GM04504 (cell line): ENCODE measurements at regions not wholly inside any gene's neighbourhood (a gene's known extent, or its start where the extent isn't known, plus 50 kb on each side); places are given as distances from the start of the nearest gene placed in this dataset.

Experiments used
- DNase-seq: peaks from one replicate; pipeline ENCODE4 v3.0.0-alpha.2; 2012; ENCODE audit warnings: low read depth

DNA sequence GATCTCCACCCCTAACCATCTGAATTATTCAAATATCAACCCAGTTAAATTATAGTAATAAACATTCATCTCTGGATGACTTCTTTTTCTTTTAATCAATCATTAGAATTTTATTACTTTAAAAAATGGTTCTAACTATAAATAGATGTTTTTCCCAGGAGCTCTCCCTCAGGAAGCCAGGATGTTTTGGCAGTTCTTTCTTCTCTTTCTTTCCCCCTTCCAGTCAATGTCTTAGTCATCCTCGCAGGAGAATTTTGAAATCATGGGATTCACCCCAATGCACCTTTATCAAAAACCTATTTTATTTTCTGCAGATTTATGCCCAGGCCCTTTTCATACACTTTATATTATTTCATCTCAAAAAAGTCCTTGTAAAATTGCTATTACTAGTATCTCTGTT, 711.6 kb downstream of the CDH11 start:
- no peak for DNase-seq

DNA sequence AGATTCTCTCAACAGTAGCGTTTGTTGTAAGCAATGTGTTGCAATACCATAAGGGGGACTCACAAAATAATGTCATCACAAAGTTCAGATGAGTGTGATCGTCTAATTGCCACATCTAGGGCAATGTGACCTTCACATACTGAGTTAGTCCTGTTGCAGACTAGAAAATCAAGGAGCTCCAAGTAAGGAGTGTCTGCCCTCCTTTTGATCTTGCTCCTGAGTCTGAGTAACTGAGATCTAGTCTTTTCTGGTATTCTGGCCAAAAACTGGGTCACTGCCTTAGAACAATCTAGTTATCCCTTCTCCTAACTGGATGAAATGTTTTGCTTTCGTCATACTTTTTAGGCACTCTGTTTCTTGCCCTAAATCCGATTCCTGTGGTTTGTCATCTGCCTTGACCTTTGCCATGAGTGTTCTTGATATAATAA, 712.1 kb downstream of the CDH11 start:
- no peak for DNase-seq

DNA sequence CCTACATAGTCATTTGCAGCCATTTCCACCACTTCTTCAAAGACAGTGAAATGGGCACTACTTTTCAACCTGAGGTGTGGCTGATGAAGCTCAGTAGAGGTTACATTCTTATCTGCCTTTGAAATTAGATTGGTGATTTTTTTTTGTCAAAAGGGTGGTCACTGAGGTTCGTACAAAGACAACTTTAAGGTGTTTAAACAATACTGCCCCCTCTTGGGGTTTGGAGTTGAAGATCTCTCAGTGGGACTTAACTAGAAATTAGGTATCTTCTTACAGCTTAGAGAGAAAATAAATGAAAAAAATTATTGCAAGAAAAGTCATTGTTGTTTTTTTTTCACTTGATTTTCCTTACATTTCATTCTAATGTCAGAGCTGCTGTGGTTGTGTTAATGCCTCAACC, 713.2 kb downstream of the CDH11 start:
- DNase-seq: no peak

DNA sequence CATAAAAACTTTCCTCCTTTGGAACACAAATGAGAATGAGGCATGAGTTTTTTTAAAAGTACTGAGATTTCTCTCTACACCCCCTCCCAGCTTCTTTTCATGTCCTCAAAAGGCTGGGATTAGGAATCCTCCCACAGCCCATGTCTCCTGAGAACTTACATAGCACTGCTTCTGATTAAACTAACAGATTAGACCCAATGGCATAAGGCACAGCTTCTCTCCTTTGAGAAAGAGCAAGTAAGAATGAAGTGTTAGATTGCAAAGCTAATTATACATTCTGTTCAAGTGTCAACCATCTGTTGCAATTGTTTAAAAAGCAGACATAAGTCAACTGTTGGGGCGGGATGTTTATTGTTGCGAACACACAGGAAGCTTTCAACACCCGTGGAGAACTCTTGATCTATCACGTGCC, 715.1 kb downstream of the CDH11 start:
- DNase-seq: no peak

DNA sequence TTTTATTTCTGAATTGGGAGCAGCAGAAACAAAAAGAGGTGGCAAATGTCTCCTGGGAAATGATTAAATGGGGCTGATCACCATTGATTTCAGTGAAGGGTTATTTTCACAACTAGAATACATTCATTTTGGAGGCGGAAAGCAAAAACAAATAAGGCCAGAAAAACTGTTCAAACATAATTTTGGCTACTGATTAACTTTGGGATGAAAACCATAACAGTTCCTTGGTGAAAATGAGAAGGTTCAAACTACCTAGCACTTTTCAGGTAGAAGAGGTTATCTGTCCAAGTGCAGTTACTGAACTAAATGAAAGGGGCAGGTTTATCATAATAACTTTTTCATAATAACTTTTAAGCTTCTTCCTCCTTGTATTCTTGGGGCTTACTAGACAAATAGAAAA, 718.5 kb downstream of the CDH11 start:
- no peak for DNase-seq

DNA sequence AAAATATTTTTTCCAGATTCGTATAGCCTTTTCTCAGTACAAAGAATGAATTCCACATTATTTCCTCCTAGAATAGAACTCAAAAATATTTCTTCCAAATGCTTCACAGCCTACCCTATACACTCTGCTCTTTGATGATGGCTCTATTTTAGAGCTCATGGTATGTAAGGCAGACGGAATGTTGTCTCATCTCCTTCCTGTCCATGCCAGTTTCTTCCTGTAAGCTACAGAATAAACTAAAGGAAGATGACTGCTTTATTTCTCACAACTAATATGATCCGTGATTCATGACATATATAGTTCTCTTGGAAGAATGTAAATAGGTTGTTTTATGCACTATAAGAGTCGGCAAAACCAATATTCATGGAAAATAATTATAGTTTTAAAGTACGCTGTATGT, 723.1 kb downstream of the CDH11 start:
- no peak for DNase-seq

DNA sequence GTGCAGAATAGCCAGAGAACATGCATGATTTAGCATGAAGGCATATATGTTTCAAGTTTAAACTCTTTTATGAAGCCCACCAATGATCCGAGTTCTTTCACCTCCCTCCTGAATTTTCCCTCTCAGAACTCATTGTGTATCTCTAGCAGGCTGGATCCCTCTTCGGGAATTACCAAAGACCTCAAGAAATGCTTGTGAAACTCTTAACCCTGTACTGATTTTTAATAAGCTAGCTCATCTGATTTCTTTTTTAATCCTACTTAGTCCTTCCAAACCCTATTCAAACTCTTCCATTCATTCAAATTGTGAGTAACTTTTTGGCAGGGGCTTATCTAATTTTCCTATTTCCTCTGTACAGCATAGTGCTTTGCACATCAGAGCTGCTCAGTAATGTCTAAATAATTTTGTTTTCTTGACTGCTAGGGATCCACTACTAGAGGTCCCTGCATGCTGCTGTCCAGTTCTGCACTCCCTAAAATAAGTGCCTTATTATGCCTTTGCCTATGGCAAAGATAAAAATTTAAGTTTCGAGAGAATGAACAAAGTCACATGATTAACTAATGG, 723.8 kb downstream of the CDH11 start:
- DNase-seq: no peak

DNA sequence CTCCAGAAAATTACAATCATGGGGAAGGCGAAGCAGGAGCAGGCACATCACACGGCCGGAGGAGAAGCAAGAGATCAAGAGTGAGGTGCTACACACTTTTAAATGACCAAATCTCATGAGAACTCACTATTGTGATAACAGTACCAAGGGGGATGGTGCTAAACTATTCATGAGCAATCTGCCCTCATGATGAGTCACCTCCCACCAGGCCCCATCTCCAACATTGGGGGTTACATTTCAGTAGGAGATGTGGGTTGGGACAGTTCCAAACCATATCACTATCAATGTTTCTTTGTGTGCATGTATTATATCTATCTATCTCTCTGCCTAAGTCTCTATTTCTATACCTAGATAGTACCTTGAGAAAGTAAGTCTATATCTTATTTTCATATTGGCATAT, 724.8 kb downstream of the CDH11 start:
- DNase-seq: no peak

DNA sequence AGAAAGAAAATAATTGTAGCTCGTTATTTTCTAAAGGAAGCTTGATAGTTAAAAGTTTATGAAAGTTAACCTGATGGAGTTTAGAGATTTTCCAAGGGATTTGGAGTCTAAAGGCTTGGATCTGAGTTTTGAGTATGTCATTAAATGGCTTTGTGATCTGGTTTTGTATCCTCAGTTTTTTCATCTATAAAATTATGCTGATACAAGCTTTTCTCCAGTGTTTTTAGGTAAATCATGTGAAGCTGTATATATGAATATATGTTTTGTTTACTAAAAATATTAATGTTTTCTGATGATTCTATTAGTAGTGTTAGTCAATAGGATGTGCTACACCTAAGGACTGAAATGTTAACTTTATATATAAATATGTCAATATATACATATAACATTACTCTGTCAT, 727.8 kb downstream of the CDH11 start:
- DNase-seq: no peak

DNA sequence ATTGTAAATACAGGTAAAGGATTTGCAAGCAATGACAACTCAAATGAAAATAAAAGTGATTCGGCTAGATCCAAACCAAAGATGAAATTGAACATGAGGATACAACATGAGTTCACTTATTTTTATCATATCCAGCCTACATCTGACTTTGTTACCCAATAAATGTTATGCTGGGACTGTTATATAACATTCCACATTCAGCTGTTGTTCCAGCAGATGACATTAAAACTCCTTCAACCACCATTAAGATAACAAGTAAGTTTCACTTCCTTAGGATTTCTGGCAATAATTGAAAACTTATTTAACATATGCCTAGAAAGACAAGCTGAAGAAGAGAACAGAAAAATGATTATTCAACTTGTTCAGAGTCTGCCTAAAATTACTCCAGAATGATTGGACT, 729.4 kb downstream of the CDH11 start:
- DNase-seq: no peak

DNA sequence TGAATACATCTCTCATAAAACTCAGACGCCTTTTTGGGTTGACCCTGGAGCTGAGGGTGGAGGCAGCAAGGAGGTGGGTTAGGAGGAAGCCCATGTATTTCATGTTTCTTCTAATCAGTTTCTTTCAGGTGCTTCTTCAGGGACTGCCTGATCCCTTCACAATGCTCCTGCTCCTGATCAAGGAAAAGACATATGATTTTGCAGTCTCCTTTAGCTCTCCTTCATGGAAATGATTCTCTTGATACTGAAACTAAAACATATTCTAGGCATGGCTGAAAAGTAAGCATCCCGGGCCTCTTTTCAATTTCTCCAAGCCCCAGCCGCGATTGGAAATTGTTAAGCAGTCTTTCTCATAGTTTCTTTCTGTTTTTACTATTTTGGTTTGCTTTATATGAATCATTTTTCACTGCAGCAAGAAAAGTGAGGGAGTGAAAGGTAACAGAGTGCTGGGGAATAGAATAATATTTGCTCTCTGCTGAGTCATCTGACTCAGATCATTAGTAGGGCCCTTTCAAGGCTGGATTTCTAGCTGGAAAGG, 730.7 kb downstream of the CDH11 start:
- no peak for DNase-seq

DNA sequence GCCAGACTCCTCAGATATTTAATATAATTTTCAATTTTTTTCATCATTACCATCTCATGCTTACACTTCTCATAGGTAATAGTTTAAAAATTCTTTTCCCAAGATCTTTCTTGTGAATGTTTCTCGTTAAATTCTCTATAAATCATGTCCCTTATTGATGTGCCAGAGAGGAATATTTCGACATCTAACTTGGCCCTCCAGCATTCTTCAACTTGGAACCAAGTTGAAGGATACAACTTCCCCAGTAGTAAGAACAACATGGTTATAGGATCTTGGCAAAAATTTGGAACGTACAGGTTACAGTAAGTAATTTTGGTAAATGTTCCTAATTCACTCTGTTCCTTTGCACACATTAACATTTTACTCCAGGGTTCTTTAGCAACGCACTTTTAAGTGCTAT, 731.8 kb downstream of the CDH11 start:
- DNase-seq: no peak

DNA sequence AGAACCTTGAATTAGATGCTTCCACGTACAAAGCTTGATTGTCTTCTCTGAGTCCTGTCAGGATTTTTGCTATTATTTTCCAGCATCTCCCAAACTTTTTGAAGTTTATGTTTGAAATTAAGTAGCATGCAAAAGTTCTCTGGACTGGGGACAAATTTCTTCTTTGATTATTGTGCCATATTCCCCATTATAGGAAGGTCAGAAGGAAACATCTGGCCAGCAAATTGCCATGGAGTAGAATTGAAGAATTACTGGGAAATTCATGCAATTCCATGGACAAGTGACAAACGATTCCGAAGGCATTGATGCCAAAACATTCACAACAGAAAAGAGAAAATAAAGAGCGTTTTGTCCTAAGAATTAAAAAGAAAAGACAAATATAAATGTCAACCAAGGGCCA, 737.2 kb downstream of the CDH11 start:
- no peak for DNase-seq

DNA sequence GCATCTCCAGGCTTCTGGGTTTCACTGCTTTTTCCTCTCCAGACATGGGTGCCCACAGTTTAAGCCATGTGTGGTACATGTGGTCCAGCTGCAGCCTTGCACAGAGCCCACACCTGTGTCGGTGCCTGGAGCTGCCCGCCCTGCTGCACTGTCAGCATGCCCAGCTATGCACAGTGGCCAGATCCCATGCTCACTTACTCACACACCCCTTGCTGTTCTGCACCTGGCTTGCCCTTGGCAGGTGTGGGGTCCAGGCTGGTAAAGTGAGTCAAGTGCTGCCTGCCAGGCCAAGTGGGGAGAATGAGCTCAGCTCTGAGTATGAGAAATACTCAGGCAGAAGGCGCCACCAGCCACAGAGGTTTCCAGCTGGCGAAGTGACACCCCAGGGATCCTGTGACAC, 739.9 kb downstream of the CDH11 start:
- no peak for DNase-seq

DNA sequence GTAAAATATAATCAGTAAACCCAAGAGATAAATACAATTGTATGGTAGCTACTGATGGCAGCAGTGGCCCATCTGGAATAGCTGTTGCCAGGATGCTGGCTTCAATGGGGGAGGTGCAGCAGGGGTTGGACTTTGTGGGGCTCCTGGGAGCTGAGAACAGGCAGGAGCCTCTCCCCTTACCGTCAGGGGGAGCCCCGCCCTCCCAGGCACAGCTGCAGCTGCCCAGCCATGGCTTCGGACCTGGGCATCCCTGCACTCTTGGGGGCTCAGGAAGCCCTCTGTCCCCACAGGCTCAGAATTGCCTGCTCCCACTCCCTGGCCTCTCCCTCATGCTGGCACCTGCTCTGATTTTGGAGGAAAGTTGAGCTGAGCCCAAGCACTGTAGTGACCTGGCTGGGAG, 741.1 kb downstream of the CDH11 start:
- no peak for DNase-seq

DNA sequence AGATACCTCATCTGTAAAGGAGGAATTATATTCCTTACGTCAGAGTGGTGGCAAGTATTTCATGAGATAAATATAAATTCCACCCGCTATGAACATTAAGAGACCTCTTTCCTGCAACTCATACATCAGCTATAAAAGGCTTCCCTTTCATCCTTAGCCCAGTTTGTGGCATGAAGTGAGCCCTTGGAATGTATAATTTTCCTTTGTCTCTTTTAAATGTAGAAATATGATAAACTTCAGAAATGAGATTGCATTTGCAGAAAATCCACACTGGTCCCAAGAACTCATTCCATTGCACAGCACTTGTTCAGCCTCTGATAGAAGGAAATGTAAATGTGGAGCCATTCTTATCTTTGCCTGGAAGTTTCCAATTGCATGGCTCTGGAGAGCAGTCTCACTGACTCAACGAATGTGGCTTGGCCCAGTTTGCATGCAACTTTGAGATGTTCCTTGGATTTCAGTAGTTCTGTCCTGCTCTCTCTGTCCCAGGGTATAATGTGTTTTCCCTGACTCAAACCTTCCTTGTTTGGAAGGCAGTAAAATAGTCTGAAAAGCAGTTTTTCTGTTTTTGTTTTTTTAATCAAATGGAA, 746.4 kb downstream of the CDH11 start:
- DNase-seq: no peak

DNA sequence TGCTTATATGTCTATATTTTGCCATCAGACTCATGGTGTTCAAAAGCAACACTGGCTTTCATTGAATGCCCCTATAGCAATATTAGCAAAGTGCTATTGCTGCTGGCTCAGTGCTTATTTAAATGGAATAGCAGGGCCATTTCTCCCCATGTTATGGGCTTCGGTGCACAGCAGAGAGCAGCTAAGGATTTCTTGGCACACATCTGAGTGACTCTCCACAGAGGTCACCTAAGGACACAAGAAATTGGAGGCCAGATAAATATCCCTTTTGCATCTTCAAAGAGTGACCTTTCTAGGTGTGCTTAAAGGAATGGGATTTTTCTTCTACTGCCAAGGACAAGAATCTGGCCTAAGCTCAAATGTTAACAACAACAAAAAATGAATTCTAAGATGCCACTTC, 751.8 kb downstream of the CDH11 start:
- no peak for DNase-seq

DNA sequence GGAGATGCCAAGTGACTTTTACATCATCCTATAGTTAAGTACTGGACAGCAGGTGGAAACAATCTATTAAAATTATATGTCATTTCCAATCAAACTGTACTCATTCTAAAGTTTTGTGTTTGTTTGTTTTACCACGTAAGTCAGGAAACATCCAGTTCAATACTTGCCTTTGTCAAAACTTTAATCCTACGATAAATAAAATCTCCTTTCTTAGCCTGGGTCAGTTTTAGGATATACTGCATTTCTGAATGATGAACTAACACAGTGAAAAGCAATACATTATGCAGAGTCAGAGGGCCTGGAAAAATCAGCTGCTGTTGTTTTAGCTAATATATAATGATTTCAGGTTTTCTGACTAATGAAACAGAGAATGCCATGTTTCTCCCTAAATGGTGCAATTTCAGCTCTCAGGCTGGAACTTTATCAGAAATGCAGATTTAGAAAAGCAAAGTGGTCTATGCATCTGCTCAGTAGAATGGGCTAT, 756.4 kb downstream of the CDH11 start:
- no peak for DNase-seq

DNA sequence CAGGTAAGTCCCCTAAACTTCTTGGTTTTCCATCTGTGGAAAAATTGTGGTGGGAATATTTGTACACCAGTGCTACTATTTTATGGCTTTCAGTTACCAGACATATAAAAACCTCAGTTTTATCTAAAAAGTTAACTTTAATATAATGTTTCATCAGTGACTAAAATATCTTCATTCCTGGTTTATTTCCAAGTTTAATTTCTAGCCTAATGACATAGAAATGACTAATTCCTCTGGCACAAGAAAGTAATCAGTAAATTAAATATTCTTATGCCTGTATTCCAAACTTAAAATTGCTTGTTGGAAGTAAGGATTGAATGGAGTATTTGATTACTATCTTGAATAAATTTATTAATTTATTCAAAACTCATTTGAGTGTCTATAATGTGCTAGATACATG, 757.0 kb downstream of the CDH11 start:
- no peak for DNase-seq

DNA sequence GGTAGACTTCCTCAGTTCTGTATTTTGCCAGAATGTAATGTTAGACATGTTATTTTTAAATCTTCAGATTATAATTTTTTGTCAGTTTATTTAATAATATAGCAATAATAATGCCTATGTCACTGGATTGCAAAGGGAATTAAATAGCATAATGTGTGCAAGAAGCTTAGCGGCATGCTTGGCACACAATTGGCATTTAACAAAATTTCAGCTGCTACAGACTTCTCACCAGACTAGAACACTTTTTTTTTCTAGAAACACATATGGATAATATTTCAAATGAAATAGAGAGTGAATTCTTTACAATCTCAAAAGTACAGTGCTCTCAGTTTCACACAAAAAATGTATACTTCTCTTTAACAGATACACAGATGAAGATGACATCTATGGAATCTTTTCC, 757.4 kb downstream of the CDH11 start:
- DNase-seq: no peak

DNA sequence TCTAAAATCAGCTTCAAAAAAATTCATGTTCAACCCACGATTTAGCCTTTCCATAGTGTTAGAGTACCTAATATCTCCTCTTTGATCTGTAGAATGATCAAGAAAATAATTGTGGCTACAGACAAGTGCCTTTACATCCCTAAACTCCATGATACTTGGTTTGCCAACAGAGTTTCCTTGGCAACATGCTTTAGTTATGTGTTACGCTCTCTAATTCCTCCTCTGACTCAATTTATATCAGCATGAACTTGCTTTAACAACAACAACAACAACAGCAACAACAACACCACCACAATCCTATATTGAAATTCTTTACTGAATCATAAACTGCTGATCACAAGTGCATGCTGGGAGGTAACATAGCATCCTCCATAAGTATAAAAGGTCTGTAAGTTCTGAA, 757.8 kb downstream of the CDH11 start:
- no peak for DNase-seq

DNA sequence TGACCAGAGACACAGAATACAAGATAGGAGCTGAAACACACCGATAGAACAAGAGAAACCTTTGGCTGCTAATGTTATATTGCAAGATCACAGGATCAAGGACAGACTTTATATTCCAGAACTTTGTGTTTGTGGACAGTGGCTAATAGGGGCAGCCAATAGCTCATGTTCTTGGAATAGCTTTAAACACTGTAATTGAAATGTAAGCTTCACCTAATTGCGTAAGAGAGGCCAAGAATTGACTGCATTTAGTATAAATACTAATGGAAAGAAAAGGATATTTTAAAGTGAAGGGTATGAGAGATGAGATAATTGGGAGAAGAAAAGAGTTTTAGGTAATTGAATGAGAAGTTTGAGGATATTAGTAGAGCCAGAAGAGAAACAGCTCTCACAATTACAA, 758.8 kb downstream of the CDH11 start:
- no peak for DNase-seq

DNA sequence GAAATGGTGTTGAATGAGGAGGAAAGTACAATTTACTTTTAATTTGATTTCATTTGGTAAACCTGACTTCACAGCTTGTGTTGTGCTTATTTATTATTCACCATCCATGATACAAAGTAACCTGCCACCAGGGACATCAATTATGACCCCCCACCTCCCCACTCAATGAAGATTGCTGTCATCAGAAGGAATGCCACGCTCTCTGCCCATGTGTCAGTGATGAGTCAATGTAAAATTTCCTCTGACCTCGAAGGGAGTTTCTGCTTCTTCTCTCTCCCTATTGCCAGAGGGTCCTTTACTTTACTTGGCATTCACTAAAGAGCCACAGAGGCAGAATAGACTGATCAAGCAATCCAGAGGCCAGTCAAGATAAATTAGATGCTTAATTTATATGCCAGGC, 759.7 kb downstream of the CDH11 start:
- DNase-seq: no peak

DNA sequence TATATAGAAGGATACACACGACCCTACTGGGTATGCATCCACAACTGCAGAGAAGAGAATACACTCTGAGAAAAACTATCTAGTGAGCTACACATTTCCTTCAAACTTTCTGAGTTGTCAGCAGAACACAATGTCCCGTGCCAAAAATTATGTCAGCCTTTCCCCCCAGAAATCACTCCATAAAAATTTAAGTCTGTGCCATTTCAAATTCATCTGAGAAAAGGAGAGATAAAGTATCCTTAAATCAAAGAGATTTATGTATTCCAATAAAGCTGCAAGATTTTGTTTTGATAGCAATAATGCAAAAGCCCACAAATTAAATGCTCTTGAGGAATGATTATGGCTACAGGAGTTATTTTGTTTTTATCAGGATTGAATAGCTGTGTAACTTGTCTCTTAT, 760.1 kb downstream of the CDH11 start:
- DNase-seq: no peak
